TTC549 (cell line): ENCODE measurements at regions not wholly inside any gene's neighbourhood (a gene's known extent, or its start where the extent isn't known, plus 50 kb on each side); places are given as distances from the start of the nearest gene placed in this dataset.

Experiments used
- FAIRE-seq: peaks from 2 replicates; lab custom pipeline; 2012; peaks lifted over from hg19 to GRCh38; lab: Jason Lieb, UNC

DNA sequence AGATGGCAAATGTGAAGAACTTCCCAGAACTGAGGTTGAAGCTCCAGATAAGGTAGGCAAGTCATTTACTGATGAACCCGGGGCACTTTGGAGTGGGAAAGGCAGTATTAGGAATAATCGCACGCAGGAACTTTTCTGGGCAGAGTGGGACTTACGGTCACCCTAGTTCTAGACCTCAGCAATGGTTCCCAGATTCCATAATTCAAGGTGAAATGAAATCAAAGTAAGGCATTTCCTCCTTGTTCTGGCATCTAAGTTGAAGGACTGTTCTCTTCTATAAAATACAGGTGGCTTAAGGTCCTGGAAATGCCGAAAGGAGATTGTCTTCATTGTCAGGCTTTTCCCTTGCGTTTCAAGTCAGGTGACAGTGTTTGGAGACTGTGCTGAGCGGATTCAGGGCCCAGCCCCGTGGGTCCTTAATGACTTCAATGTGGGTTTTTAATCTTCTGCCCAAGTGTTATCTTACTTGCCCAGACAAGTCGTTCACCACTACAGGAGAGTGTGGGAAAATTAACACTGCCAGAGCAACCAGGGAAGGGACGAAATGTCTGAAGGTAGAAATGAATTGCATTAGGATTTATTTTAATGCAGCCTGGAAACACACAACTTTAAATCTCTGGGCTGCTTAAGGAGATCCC lies 52.1 kb upstream of the STOX2 start:
- FAIRE-seq: no peak

DNA sequence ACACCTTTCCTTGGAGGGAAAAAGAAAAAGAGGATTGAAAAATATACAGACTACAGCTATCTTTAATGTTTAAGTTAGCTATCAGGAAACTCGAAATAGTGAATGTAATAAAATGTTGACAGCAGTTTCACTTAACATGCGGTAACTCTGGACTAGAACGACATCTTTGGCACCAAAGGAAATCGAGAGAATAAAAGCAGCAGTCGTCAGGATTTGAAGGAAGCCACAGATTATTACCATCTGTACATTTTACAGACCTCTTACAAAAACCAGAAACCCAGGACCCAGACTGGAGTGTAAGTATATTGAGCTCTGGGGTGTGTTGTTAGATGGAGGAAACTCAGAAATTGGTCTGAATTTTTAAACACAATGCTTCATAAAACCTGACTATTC lies 51.6 kb upstream of the STOX2 start:
- FAIRE-seq: no peak
